Peyer's patch (tissue), 4 donors: ENCODE measurements at regions not wholly inside any gene's neighbourhood (a gene's known extent, or its start where the extent isn't known, plus 50 kb on each side); places are given as distances from the start of the nearest gene placed in this dataset.

Source experiments
- POLR2A ChIP-seq, 2 donors: fragments of 450-650 bp; IDR thresholded peaks; one replicate each; pipeline ENCODE4 v1.5.1; 2017; ENCODE audit warnings: antibody characterized with exemption in 2 of 2, mild to moderate bottlenecking in 2 of 2, moderate library complexity in 2 of 2
- TF ChIP-seq, protein P1 (sequence below), 6 experiments: fragments of 450-650 bp in 4 of 6; fragments of 200-600 bp in 2 of 6; sonication (generic) in 1 of 6; IDR thresholded peaks; one replicate each; pipeline ENCODE4 v1.5.1; 2017 to 2019; ENCODE audit warnings: antibody characterized with exemption in 6 of 6, mild to moderate bottlenecking in 3 of 6, moderate library complexity in 1 of 6

DNA sequence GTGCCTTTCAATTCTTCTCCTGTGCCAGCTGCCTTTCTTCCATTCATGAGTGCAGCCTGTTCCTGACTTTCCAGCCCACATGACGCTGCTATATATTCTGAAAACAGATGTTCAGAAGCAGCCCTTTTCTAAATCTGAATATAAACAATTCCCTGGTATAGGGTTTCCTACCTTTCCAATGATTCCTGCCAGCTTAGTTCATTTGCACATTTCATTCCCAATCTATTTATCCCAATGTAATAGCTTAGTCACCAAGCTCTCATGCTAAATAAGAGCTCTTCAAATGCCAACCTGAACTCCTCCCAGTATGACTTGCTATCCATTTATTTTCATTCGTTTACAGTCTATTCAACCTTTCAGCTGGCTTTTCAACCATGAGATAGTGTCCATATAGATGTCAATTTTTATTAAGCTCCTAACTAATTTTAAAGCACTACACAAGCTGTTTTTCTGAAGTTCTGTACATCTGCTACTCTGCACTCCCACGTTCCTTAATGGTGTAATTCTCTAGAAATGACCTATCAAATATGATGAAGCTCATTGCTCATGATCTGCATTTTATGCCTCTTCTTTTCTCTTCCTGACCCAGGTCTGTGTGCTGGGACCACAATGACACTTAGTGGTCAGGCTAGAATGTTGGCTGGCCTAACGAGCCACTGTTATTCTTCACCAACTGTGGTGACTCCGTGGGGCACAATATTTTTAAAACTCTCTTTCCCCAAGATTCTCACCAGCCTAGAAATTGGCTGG is 605.0 kb upstream of the TBL1XR1 start:
- TF ChIP-seq, protein P1, sequence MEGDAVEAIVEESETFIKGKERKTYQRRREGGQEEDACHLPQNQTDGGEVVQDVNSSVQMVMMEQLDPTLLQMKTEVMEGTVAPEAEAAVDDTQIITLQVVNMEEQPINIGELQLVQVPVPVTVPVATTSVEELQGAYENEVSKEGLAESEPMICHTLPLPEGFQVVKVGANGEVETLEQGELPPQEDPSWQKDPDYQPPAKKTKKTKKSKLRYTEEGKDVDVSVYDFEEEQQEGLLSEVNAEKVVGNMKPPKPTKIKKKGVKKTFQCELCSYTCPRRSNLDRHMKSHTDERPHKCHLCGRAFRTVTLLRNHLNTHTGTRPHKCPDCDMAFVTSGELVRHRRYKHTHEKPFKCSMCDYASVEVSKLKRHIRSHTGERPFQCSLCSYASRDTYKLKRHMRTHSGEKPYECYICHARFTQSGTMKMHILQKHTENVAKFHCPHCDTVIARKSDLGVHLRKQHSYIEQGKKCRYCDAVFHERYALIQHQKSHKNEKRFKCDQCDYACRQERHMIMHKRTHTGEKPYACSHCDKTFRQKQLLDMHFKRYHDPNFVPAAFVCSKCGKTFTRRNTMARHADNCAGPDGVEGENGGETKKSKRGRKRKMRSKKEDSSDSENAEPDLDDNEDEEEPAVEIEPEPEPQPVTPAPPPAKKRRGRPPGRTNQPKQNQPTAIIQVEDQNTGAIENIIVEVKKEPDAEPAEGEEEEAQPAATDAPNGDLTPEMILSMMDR (IDR thresholded peaks at IDR 0.05) = no peak
- TF ChIP-seq POLR2A (IDR thresholded peaks at IDR 0.05) = no peak
